ENCODE measurements at regions not wholly inside any gene's neighbourhood (a gene's known extent, or its start where the extent isn't known, plus 50 kb on each side); places are given as distances from the start of the nearest gene placed in this dataset.

DNA sequence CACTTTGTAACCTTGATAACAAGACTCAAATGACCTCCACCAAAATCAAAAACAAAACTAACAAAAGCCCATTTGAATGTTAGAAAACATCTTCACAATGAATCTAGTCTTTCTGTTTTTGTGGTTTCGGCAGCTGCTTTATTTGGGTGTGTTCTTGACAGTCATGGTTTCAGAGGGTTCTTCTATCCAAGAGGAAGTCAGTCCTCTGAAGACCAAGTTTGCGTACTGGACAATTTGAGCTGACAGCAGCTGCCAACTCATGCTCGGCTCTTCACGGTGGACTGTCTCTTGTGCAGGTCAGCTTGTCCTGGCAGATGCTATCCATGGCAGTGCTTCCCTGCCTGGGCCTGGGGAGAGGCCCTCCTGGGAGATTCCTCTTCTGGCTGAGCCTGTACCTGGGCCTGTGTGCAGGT lies 91.0 kb downstream of the TMEM17 start:
- TF ChIP-seq, protein P1, sequence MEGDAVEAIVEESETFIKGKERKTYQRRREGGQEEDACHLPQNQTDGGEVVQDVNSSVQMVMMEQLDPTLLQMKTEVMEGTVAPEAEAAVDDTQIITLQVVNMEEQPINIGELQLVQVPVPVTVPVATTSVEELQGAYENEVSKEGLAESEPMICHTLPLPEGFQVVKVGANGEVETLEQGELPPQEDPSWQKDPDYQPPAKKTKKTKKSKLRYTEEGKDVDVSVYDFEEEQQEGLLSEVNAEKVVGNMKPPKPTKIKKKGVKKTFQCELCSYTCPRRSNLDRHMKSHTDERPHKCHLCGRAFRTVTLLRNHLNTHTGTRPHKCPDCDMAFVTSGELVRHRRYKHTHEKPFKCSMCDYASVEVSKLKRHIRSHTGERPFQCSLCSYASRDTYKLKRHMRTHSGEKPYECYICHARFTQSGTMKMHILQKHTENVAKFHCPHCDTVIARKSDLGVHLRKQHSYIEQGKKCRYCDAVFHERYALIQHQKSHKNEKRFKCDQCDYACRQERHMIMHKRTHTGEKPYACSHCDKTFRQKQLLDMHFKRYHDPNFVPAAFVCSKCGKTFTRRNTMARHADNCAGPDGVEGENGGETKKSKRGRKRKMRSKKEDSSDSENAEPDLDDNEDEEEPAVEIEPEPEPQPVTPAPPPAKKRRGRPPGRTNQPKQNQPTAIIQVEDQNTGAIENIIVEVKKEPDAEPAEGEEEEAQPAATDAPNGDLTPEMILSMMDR (IDR thresholded peaks at IDR 0.05) = no peak
- TF ChIP-seq POLR2A (IDR thresholded peaks at IDR 0.05) = no peak

Data from breast epithelium (tissue), 3 donors.